Activated naive CD4-positive, alpha-beta T cell treated with anti-CD3 and anti-CD28 coated beads, Interleukin-2, amount 50 U/mL, for 24 hours (primary cell): ENCODE measurements at regions not wholly inside any gene's neighbourhood (a gene's known extent, or its start where the extent isn't known, plus 50 kb on each side); places are given as distances from the start of the nearest gene placed in this dataset.

Experiments used
- H3K27ac Mint-ChIP-seq: one replicate; pipeline ENCODE4 v1.8.0; 2021; ENCODE audit warnings: mild to moderate bottlenecking, mixed read lengths
- H3K27me3 Mint-ChIP-seq: one replicate; pipeline ENCODE4 v1.8.0; 2021; ENCODE audit warnings: mixed read lengths
- H3K36me3 Mint-ChIP-seq: one replicate; pipeline ENCODE4 v1.8.0; 2021; ENCODE audit warnings: mixed read lengths
- H3K4me1 Mint-ChIP-seq: one replicate; pipeline ENCODE4 v1.8.0; 2021; ENCODE audit warnings: mixed read lengths
- H3K4me3 Mint-ChIP-seq: one replicate; pipeline ENCODE4 v1.8.0; 2021; ENCODE audit warnings: mild to moderate bottlenecking, mixed read lengths
- H3K9me3 Mint-ChIP-seq: one replicate; pipeline ENCODE4 v1.8.0; 2021; ENCODE audit warnings: mixed read lengths

- peaks cover 1% of the 10 kb centered on the region for H3K27me3 Mint-ChIP-seq
- no peaks in the 10 kb centered on the region for H3K36me3 Mint-ChIP-seq
- H3K9me3 Mint-ChIP-seq = no peaks in the 10 kb centered on the region
- H3K27ac Mint-ChIP-seq = no peak overlapping the region
- no peak overlapping the region for H3K4me3 Mint-ChIP-seq
- no peaks in the 10 kb centered on the region for H3K4me1 Mint-ChIP-seq
Measured at GRCh38 chr10:131806146-131806545, 94.7 kb upstream of the PPP2R2D start.

DNA sequence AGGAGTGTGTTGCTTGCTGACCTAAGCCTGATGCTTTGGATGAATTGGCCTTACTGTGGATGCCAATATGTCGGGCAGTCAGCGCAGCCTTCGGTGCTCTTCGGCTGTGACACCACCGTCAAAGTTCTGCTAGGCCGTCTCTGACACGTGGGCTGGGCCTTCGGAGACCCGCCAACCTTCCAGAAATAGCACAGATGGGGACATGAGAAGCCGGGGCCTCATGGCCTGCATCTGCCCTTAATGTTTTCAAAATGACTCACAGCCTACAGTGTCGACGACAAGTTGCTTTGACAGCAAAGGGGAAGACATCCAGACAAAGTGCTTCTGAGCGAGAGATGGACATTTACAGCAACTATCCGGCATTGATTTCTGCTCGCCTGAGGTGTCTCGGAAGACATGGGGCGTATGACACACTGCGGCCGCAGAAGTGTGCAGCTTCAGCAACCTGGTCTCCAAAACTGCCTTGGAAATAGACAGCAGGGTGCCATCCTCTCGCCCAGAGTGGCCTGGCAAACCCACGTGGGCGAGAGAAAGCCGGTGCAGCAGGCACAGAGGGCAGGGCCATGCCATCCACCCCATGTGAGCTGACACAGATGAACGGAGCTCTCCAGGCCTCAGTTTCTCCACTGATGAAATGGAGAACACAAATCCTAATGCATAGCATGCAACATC is 94.0 kb upstream of the PPP2R2D start:
- Mint-ChIP-seq H3K36me3 (no peaks in the 10 kb centered on the region), H3K4me3 (no peak overlapping the region), H3K27ac (no peak overlapping the region), H3K4me1 (no peaks in the 10 kb centered on the region), H3K27me3 (peaks cover 1% of the 10 kb centered on the region), H3K9me3 (no peaks in the 10 kb centered on the region)

DNA sequence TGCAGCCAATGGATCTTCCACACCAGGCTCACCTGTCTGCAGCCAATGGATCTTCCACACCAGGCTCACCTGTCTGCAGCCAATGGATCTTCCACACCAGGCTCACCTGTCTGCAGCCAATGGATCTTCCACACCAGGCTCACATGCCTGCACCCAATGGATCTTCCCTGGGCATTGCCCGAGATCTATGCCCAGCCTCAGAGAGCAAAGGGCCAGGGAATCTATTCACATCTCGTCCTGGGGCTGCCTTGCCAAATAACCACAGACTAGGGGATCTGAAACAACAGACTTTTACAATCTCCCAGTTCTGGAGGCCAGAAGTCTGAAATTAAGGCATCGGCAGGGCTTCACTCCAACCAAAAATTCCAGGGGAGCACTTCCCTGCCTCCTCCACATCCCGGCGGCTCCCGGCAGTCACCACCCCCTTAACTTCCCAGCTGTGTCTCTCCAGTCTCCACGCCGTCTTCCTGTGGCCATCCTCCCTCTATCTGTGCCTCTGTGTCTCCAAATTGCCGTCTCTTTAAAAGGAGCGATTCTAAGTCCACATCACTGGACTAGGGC is 92.4 kb upstream of the PPP2R2D start:
- H3K27me3 Mint-ChIP-seq = peaks cover 2% of the 10 kb centered on the region
- no peaks in the 10 kb centered on the region for H3K36me3 Mint-ChIP-seq
- H3K9me3 Mint-ChIP-seq = no peaks in the 10 kb centered on the region
- no peak overlapping the region for H3K27ac Mint-ChIP-seq
- no peaks in the 10 kb centered on the region for H3K4me1 Mint-ChIP-seq
- no peak overlapping the region for H3K4me3 Mint-ChIP-seq

GRCh38 chr10:131810036-131810804 is 90.6 kb upstream of the PPP2R2D start:
- H3K9me3 Mint-ChIP-seq = no peaks in the 10 kb centered on the region
- no peak overlapping the region for H3K4me3 Mint-ChIP-seq
- H3K27me3 Mint-ChIP-seq = peaks cover 6% of the 10 kb centered on the region
- H3K36me3 Mint-ChIP-seq = no peaks in the 10 kb centered on the region
- H3K27ac Mint-ChIP-seq = no peak overlapping the region
- no peaks in the 10 kb centered on the region for H3K4me1 Mint-ChIP-seq

- H3K4me1 Mint-ChIP-seq = no peaks in the 10 kb centered on the region
- no peaks in the 10 kb centered on the region for H3K36me3 Mint-ChIP-seq
- no peak overlapping the region for H3K27ac Mint-ChIP-seq
- peaks cover 6% of the 10 kb centered on the region for H3K27me3 Mint-ChIP-seq
- H3K4me3 Mint-ChIP-seq = no peak overlapping the region
- H3K9me3 Mint-ChIP-seq = no peaks in the 10 kb centered on the region
Measured at GRCh38 chr10:131810805-131811629, 89.8 kb upstream of the PPP2R2D start.

GRCh38 chr10:131811630-131812403 is 89.0 kb upstream of the PPP2R2D start:
- Mint-ChIP-seq H3K27me3 (peaks cover 6% of the 10 kb centered on the region), H3K9me3 (no peaks in the 10 kb centered on the region), H3K27ac (no peak overlapping the region), H3K4me3 (no peak overlapping the region), H3K36me3 (no peaks in the 10 kb centered on the region), H3K4me1 (no peaks in the 10 kb centered on the region)

- Mint-ChIP-seq H3K27ac (no peak overlapping the region), H3K27me3 (peaks cover 6% of the 10 kb centered on the region), H3K36me3 (no peaks in the 10 kb centered on the region), H3K4me3 (no peak overlapping the region), H3K9me3 (no peaks in the 10 kb centered on the region), H3K4me1 (no peaks in the 10 kb centered on the region)
Measured at GRCh38 chr10:131812736-131813604, 87.8 kb upstream of the PPP2R2D start.

DNA sequence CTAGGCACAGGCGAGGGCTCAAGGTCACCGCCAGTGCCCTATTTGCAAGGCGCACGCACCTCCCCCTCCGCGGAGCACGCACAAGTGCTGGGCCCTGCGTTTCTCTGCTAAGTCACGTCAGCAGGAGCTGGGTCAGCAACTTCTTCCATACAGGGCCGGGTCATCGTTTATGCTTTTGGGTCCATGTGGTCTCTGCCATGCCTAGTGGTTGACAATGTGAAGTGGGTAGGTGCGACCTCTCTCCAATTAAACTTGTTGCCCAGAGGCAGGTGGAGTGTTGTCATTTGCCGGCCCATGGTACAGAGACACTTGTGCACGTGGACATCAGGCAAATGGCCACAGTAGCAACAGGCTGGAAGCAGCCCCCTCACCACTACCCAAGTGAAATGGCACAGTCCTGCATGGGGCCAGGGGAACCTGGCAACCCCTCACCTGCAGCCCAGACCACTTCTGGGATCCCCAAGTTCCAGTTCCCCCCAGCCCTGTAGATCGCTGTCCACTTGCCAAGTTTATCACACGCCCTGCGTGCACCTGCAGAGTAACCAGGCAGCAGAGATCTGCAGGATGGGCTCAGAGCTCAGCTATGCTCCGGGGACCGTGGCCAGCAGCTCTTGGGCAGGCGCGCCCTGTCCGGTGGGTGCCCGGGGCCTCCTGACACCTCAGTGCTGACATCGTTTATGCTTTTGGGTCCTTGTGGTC is 86.1 kb upstream of the PPP2R2D start:
- Mint-ChIP-seq H3K36me3 (no peaks in the 10 kb centered on the region), H3K4me3 (no peak overlapping the region), H3K4me1 (no peaks in the 10 kb centered on the region), H3K27me3 (peaks cover 7% of the 10 kb centered on the region), H3K27ac (no peak overlapping the region), H3K9me3 (no peaks in the 10 kb centered on the region)

GRCh38 chr10:131815266-131816156 is 85.3 kb upstream of the PPP2R2D start:
- H3K27ac Mint-ChIP-seq = no peak overlapping the region
- H3K9me3 Mint-ChIP-seq = no peaks in the 10 kb centered on the region
- H3K36me3 Mint-ChIP-seq = no peaks in the 10 kb centered on the region
- H3K4me3 Mint-ChIP-seq = no peak overlapping the region
- H3K27me3 Mint-ChIP-seq = peaks cover 7% of the 10 kb centered on the region
- no peaks in the 10 kb centered on the region for H3K4me1 Mint-ChIP-seq

- H3K27me3 Mint-ChIP-seq = peaks cover 7% of the 10 kb centered on the region
Measured at GRCh38 chr10:131816157-131816775, 84.5 kb upstream of the PPP2R2D start.

DNA sequence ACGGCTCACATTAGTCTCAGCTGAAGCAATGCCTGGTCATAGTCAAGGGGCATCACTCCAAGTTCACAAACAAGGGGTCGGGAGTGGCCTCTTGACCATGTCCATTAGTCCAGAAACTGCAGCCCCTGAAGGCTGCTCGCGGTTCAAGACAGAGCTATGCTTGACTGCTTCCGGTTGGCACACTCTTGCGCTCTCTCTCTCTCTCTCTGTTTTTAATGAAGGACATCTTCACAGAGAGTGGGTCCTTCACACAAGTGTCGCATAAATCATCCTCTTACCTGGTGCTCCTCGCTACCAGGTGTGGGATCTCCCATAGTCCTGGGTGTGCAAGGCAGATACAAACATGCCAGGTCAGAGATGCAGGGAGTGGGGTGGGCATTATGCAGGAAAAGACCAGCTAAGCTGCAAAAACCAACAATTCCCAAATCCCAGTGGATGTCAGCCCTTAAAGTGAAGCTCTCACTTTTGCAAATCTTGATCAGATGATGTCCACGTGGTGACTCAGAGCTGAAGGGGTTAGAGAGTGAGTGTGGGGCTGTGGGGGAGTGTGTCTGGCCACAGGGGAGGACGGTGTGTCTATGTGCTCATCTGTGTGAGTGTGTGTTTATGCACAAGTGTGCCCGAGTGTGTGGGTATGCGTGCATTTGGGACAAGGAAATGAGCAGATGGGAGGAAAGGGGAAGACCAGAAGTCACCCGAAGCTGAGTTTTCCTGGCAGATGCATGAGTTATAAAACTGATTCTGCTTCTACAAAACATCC is 83.7 kb upstream of the PPP2R2D start:
- H3K4me3 Mint-ChIP-seq = no peak overlapping the region
- no peaks in the 10 kb centered on the region for H3K4me1 Mint-ChIP-seq
- no peak overlapping the region for H3K27ac Mint-ChIP-seq
- peaks cover 7% of the 10 kb centered on the region for H3K27me3 Mint-ChIP-seq
- no peaks in the 10 kb centered on the region for H3K36me3 Mint-ChIP-seq
- H3K9me3 Mint-ChIP-seq = no peaks in the 10 kb centered on the region

More at GRCh38 chr10:131816157-131816775, 84.5 kb upstream of the PPP2R2D start:
- no peak overlapping the region for H3K4me3 Mint-ChIP-seq
- H3K9me3 Mint-ChIP-seq = no peaks in the 10 kb centered on the region
- H3K4me1 Mint-ChIP-seq = no peaks in the 10 kb centered on the region
- H3K27ac Mint-ChIP-seq = no peak overlapping the region
- no peaks in the 10 kb centered on the region for H3K36me3 Mint-ChIP-seq

- no peaks in the 10 kb centered on the region for H3K9me3 Mint-ChIP-seq
- no peaks in the 10 kb centered on the region for H3K4me1 Mint-ChIP-seq
- peaks cover 7% of the 10 kb centered on the region for H3K27me3 Mint-ChIP-seq
- H3K4me3 Mint-ChIP-seq = no peak overlapping the region
- H3K36me3 Mint-ChIP-seq = no peaks in the 10 kb centered on the region
- no peak overlapping the region for H3K27ac Mint-ChIP-seq
Measured at GRCh38 chr10:131817866-131818509, 82.8 kb upstream of the PPP2R2D start.
